NOMO-1 treated with DMSO at 0.1 percent for 48 hours (cell line): ENCODE measurements at regions not wholly inside any gene's neighbourhood (a gene's known extent, or its start where the extent isn't known, plus 50 kb on each side); places are given as distances from the start of the nearest gene placed in this dataset.

Experiments
- DNase-seq: peaks from one replicate; lab custom pipeline; 2025; ENCODE audit not compliant: unreplicated experiment; lab: John Stamatoyannopoulos, UW

GRCh38 chr2:82307511-82307910 is 2003.0 kb upstream of the LRRTM1 start:
- no peak for DNase-seq

- no peak for DNase-seq
These were observed 1997.0 kb upstream of the LRRTM1 start for GRCh38 chr2:82301506-82301905.

- no peak for DNase-seq
These were observed 1984.9 kb upstream of the LRRTM1 start for GRCh38 chr2:82289446-82289845.

GRCh38 chr2:82283075-82283474 is 1978.5 kb upstream of the LRRTM1 start:
- DNase-seq = no peak

GRCh38 chr2:82282111-82282882 is 1977.7 kb upstream of the LRRTM1 start:
- no peak for DNase-seq

GRCh38 chr2:82279367-82279766 is 1974.8 kb upstream of the LRRTM1 start:
- no peak for DNase-seq

- no peak for DNase-seq
These were observed 1973.9 kb upstream of the LRRTM1 start for GRCh38 chr2:82278416-82278815.

- no peak for DNase-seq
These were observed 1971.0 kb upstream of the LRRTM1 start for GRCh38 chr2:82275599-82275998.

GRCh38 chr2:82268446-82268845 is 1963.9 kb upstream of the LRRTM1 start:
- DNase-seq = no peak

GRCh38 chr2:82260521-82260920 is 1956.0 kb upstream of the LRRTM1 start:
- DNase-seq = no peak

GRCh38 chr2:82259551-82259950 is 1955.0 kb upstream of the LRRTM1 start:
- DNase-seq = no peak

GRCh38 chr2:82257796-82258555 is 1953.4 kb upstream of the LRRTM1 start:
- DNase-seq = no peak

GRCh38 chr2:82256983-82257632 is 1952.6 kb upstream of the LRRTM1 start:
- DNase-seq = no peak

- no peak for DNase-seq
These were observed 1951.7 kb upstream of the LRRTM1 start for GRCh38 chr2:82256288-82256687.

- no peak for DNase-seq
These were observed 1950.2 kb upstream of the LRRTM1 start for GRCh38 chr2:82254728-82255127.

- DNase-seq = no peak
These were observed 1941.7 kb upstream of the LRRTM1 start for GRCh38 chr2:82246220-82246775.

- DNase-seq = no peak
These were observed 1934.6 kb upstream of the LRRTM1 start for GRCh38 chr2:82239176-82239575.

GRCh38 chr2:82237994-82238662 is 1933.6 kb upstream of the LRRTM1 start:
- no peak for DNase-seq

GRCh38 chr2:82234283-82234874 is 1929.8 kb upstream of the LRRTM1 start:
- no peak for DNase-seq

- DNase-seq = no peak
These were observed 1929.3 kb upstream of the LRRTM1 start for GRCh38 chr2:82233806-82234205.

- no peak for DNase-seq
These were observed 1925.9 kb upstream of the LRRTM1 start for GRCh38 chr2:82230406-82230805.
